Mesodermal cell (in vitro differentiated cells): ENCODE measurements at regions not wholly inside any gene's neighbourhood (a gene's known extent, or its start where the extent isn't known, plus 50 kb on each side); places are given as distances from the start of the nearest gene placed in this dataset.

Source experiments
- H3K27ac ChIP-seq: 2 replicates; pipeline ENCODE4 v1.7.0; 2013; ENCODE audit warnings: mild to moderate bottlenecking, low read depth, low read length, moderate library complexity; ENCODE audit not compliant: severe bottlenecking
- H3K36me3 ChIP-seq: 2 replicates; pipeline ENCODE4 v1.7.1; 2013; ENCODE audit warnings: mild to moderate bottlenecking, low read length, moderate library complexity; ENCODE audit not compliant: control insufficient read depth, insufficient read depth
- H3K4me1 ChIP-seq: one replicate; pipeline ENCODE4 v1.7.1; 2013; ENCODE audit warnings: mild to moderate bottlenecking, low read length; ENCODE audit not compliant: insufficient read depth, control insufficient read depth, poor library complexity, severe bottlenecking
- H3K4me3 ChIP-seq: 2 replicates; pipeline ENCODE4 v1.7.0; 2013; ENCODE audit warnings: low read length, control low read depth, mild to moderate bottlenecking; ENCODE audit not compliant: insufficient read depth, poor library complexity, severe bottlenecking; ENCODE audit errors: extremely low read depth
- H3K9me3 ChIP-seq: 2 replicates; pipeline ENCODE4 v1.7.1; 2013; ENCODE audit warnings: mild to moderate bottlenecking, low read length, moderate library complexity; ENCODE audit not compliant: control insufficient read depth
- WGBS, 2 experiments: methylation state at CpG; one replicate each; pipeline ENCODE4 v1.1.5; 2013; ENCODE audit warnings: missing lambda C conversion rate in 2 of 2; ENCODE audit not compliant: insufficient coverage in 2 of 2; 5-methylcytosine and 5-hydroxymethylcytosine counted together

- Histone ChIP-seq H3K36me3 (no peaks in the 10 kb centered on the region), H3K4me3 (no peak overlapping the region), H3K27ac (peak overlapping the region; percentile 8), H3K4me1 (peaks cover 34% of the 10 kb centered on the region), H3K9me3 (no peaks in the 10 kb centered on the region)
- 100% methylated on average over 1 to 3 of the region's 3 CpGs for WGBS, 2 experiments
These were observed 98.0 kb upstream of the PIK3CG start for GRCh38 chr7:106767078-106767477.

GRCh38 chr7:106767498-106768323, 97.4 kb upstream of the PIK3CG start:
- no peak overlapping the region for H3K27ac ChIP-seq
- WGBS, 2 experiments, result 76 to 81% methylated on average over 4 of the region's 8 CpGs

GRCh38 chr7:106768324-106768751, 96.7 kb upstream of the PIK3CG start:
- Histone ChIP-seq H3K9me3 (no peaks in the 10 kb centered on the region), H3K36me3 (no peaks in the 10 kb centered on the region), H3K4me3 (no peak overlapping the region), H3K4me1 (peaks cover 38% of the 10 kb centered on the region), H3K27ac (no peak overlapping the region)
- 91 to 94% methylated on average over 4 of the region's 4 CpGs for WGBS, 2 experiments

More at GRCh38 chr7:106767498-106768323, 97.4 kb upstream of the PIK3CG start:
- Histone ChIP-seq H3K4me1 (peaks cover 36% of the 10 kb centered on the region), H3K36me3 (no peaks in the 10 kb centered on the region), H3K4me3 (no peak overlapping the region), H3K9me3 (no peaks in the 10 kb centered on the region)

- Histone ChIP-seq H3K36me3 (no peaks in the 10 kb centered on the region), H3K4me3 (no peak overlapping the region), H3K9me3 (no peaks in the 10 kb centered on the region), H3K27ac (peak overlapping the region; percentile 85), H3K4me1 (peaks cover 45% of the 10 kb centered on the region)
- 100% methylated on average over 1 of the region's 2 CpGs; no CpG with 5 or more reads in 1 of the 2 experiments for WGBS, 2 experiments
These were observed 94.9 kb upstream of the PIK3CG start for GRCh38 chr7:106770191-106770590.

GRCh38 chr7:106772655-106773108, 92.4 kb upstream of the PIK3CG start:
- Histone ChIP-seq H3K4me1 (peaks cover 36% of the 10 kb centered on the region), H3K4me3 (no peak overlapping the region), H3K27ac (peak overlapping the region; percentile 75), H3K9me3 (peaks cover 9% of the 10 kb centered on the region), H3K36me3 (no peaks in the 10 kb centered on the region)
- WGBS, 2 experiments, result 100% methylated on average over 1 of the region's 3 CpGs

- Histone ChIP-seq H3K36me3 (no peaks in the 10 kb centered on the region), H3K4me1 (peaks cover 36% of the 10 kb centered on the region), H3K4me3 (no peak overlapping the region), H3K9me3 (peaks cover 9% of the 10 kb centered on the region), H3K27ac (no peak overlapping the region)
- WGBS, 2 experiments, result no CpG with 5 or more reads among the region's 1 CpG
These were observed 91.9 kb upstream of the PIK3CG start for GRCh38 chr7:106773228-106773627.

GRCh38 chr7:106773721-106774120, 91.4 kb upstream of the PIK3CG start:
- WGBS, 2 experiments, result 100% methylated on average over 1 of the region's 2 CpGs
- H3K4me3 ChIP-seq, result no peak overlapping the region
- H3K27ac ChIP-seq, result no peak overlapping the region
- H3K36me3 ChIP-seq, result no peaks in the 10 kb centered on the region
- peaks cover 36% of the 10 kb centered on the region for H3K4me1 ChIP-seq
- peaks cover 9% of the 10 kb centered on the region for H3K9me3 ChIP-seq

- Histone ChIP-seq H3K4me3 (no peak overlapping the region), H3K4me1 (peaks cover 32% of the 10 kb centered on the region), H3K9me3 (peaks cover 9% of the 10 kb centered on the region), H3K36me3 (no peaks in the 10 kb centered on the region), H3K27ac (no peak overlapping the region)
- WGBS, 2 experiments, result 96 to 99% methylated on average over 3 to 4 of the region's 4 CpGs
These were observed 90.8 kb upstream of the PIK3CG start for GRCh38 chr7:106774213-106774767.

- no peaks in the 10 kb centered on the region for H3K36me3 ChIP-seq
- H3K4me3 ChIP-seq, result no peak overlapping the region
- H3K9me3 ChIP-seq, result peaks cover 9% of the 10 kb centered on the region
- H3K27ac ChIP-seq, result peak overlapping the region; percentile 80
- WGBS, 2 experiments, result 81 to 91% methylated on average over 3 to 9 of the region's 12 CpGs
- peaks cover 25% of the 10 kb centered on the region for H3K4me1 ChIP-seq
These were observed 90.1 kb upstream of the PIK3CG start for GRCh38 chr7:106774768-106775551.

GRCh38 chr7:106775552-106775936, 89.5 kb upstream of the PIK3CG start:
- Histone ChIP-seq H3K9me3 (peaks cover 9% of the 10 kb centered on the region), H3K4me1 (peaks cover 25% of the 10 kb centered on the region), H3K27ac (peak overlapping the region; percentile 80), H3K36me3 (no peaks in the 10 kb centered on the region), H3K4me3 (no peak overlapping the region)
- WGBS, 2 experiments, result 78 to 100% methylated on average over 1 of the region's 4 CpGs
